GM18526 (cell line): ENCODE measurements at regions not wholly inside any gene's neighbourhood (a gene's known extent, or its start where the extent isn't known, plus 50 kb on each side); places are given as distances from the start of the nearest gene placed in this dataset.

ENCODE experiments used
- POLR2A ChIP-seq: IDR thresholded peaks from 3 replicates; pipeline ENCODE4 v1.6.1; 2011; ENCODE audit not compliant: insufficient read length; ENCODE audit errors: extremely low read depth

- TF ChIP-seq POLR2A, result no peak
These were observed 283.4 kb downstream of the DAD1 start for GRCh38 chr14:22305607-22306006.

DNA sequence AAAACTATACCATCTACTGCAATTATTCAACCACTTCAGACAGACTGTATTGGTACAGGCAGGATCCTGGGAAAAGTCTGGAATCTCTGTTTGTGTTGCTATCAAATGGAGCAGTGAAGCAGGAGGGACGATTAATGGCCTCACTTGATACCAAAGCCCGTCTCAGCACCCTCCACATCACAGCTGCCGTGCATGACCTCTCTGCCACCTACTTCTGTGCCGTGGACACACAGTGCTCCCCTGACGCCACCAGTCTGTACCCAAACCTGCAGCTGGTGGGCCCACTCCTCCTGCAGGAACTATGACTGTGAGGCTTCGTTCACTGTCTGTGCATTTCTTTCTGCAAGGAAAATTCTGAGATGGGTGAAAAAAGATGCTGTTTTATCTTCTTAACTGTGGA, 284.7 kb downstream of the DAD1 start:
- TF ChIP-seq POLR2A, result no peak

DNA sequence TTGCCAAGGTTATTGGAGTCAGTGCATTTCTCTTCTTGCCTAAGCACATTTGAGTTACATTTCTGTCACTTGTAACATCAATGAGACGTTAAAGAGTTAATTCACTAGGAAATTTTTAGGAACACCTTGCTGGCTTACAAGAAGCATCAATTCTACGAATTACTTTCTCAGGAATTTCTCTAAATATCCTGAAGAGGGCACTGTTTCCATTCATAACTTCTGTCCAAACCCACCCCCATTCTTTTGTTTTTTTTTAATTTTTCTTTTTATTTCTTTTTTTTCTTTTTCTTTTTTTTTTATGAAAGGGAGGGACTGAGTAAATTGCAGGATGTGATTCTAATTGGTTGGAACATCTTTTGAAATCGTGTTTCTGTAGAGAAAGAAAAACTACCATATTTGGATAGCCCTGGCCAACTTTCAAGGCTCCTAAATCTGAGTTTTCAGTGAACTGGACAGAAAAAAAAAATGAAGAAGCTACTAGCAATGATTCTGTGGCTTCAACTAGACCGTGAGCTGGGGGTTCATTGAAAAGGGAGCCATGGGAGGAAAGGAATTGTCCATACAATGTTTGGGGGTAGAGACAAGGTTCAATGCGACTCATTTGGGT, 285.3 kb downstream of the DAD1 start:
- TF ChIP-seq POLR2A, result no peak

GRCh38 chr14:22300646-22301045, 288.4 kb downstream of the DAD1 start:
- TF ChIP-seq POLR2A, result no peak

DNA sequence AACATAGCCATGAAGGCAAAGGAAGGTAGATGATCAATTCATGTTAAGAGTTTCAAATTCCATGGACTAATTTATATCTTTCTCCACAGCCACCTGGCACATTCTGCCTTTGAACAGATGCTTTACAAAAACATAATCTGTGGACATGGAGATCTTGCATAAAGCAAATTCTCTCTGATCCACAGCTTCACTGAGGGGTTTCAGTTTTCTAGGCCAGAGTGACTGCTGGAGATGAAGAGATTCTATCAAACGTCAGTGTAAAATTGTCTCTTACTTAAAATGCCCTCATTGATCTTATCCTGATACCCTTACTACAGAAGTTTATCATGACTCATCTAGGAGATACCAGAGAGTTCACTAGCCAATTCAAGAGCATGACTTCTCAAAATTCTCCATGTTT, 291.6 kb downstream of the DAD1 start:
- TF ChIP-seq POLR2A, result no peak

DNA sequence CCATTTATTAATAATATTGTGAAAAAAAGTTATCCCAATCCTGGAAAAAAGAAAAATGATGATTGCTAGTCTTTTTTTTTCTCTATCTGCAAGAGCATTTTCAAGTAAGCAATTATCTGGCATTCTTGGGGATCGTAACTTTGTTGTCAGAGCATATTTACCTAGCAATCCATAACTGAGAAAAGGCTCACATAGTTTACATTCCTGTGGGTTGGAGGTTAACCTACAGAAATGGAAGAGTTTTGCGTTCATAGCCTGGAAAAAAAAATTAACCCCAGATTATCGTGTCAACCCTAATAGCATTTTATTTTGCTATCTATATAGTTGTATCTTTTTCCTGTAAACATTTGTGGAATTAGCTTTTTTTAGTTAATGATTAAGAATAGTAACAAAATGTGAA, 292.3 kb downstream of the DAD1 start:
- TF ChIP-seq POLR2A, result no peak

GRCh38 chr14:22296088-22296487, 292.9 kb downstream of the DAD1 start:
- no peak for TF ChIP-seq POLR2A

GRCh38 chr14:22291406-22291805, 297.6 kb downstream of the DAD1 start:
- no peak for TF ChIP-seq POLR2A

DNA sequence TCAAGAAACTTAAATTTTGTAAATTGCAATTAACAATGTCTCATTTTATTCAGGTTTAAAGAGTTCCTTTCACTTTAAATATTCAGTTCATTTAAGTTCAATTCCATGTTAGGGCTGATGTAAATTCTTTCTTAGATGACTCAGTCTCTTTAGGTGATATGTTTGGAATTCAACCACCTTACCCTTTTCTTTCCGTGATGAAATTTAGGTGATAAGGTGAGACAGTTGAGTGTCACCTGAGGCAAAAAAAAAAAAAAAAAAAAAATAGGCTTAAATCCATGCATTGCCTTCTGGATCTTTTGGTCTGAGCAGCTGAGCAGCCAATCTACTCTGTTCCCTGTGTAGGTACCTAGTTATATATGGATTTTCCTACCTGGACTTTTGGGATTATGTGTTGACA, 299.5 kb downstream of the DAD1 start:
- TF ChIP-seq POLR2A, result no peak

GRCh38 chr14:22285991-22286390, 303.0 kb downstream of the DAD1 start:
- no peak for TF ChIP-seq POLR2A

DNA sequence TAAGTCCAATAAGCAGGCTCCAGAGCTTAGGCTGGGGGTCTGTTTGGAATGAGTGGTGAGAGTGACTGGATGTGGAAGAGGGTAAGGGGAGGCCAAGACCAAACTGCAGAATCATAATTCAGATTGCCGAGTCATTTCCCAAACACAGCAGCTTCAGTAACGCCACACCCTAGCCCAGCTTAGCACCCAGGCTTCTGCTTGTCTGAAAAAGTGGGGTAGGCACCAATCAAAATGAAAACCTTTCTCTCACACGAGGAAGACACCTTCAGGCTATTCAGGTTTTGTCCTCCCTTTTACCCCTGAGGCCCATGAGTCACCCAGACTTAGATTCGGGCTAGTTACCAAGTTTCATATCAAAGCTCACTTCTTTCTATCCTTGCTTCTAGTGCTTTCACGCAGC, 306.1 kb downstream of the DAD1 start:
- TF ChIP-seq POLR2A, result no peak

DNA sequence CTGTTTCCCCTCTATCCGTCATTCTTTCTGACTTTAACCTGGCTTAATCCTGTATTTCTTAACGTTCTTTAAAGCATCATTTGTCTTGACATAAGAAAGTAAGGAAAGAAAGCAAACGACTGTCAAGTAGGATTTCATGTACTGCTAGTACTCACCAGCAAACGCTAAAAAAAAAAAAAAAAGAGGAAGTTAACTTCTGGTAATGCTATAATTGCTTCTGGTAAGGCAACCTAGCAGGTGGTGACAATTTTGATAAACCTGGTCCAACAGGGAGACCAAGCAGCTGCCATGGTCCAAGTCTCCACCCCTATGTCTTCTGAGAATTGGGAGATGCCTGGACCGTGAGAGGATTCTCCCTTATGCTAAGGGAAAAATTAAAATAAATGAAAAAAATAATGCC, 306.6 kb downstream of the DAD1 start:
- no peak for TF ChIP-seq POLR2A

GRCh38 chr14:22280497-22281316, 308.3 kb downstream of the DAD1 start:
- TF ChIP-seq POLR2A, result no peak

DNA sequence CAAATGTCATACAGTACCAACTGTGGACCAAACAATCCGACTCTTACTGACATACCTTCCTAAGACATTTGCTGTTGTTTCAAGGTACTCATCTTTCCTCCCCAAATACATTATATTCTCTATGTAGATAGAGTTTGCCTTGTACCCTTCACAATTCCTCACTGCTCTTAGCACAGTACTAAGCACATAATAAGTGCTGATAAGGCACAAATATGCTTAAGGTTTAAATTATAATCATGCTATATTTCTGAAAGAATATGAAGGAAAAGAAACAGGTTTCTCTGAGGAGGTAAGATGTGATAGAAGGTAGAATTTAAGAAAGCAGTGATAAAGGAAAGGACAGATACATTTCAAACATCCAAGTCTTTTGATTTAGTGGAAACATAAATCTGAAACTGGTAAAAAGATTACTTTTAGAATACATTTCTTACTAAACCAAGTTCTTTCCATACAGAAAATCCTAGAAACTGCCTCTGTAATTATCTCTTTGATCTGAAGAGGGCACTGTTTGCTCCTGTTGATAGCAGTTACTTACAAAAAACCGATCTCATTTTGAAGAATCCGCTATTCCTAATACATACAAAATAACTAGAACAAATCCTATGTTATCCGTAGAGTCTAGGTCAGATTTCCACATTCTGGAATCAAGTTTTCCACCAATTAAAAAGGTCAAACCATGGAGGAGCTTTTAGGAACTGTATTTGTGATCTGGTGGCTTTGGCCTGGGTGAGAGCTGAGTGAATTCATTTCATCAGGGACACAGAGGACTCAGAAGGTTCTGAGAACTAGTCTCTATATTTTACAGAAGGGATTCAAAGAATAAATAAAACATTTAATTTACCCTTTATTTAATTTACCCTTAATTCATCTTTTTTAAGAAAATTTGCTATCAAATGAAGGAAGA, 311.9 kb downstream of the DAD1 start:
- TF ChIP-seq POLR2A, result no peak

GRCh38 chr14:22271838-22272799, 316.9 kb downstream of the DAD1 start:
- TF ChIP-seq POLR2A, result no peak
